ENCODE measurements at regions not wholly inside any gene's neighbourhood (a gene's known extent, or its start where the extent isn't known, plus 50 kb on each side); places are given as distances from the start of the nearest gene placed in this dataset.

DNA sequence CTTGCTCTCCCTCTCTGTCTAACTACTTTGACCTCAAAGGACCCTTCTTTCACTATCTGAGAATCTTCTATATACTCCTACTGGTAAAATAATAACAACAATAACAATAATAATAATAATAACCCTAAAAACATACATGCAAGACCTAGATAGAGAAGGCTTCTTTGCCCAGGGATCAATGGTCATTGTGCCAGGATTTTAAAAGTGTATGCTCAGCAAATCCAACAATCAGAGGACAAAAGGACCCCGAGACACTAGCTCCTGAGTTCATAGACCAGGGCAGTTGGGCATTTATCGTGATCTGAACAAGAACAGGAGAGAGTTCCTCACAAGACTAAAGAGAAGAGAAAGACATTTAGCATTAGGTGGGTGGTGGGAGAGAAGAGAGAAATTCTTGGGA, 358.5 kb downstream of the DAD1 start:
- Histone ChIP-seq H3K27ac (ENCODE audit: control insufficient read depth, insufficient read depth) (no peak overlapping the region), H3K9ac (ENCODE audit: control insufficient read depth, insufficient read depth, low read length) (no peak overlapping the region), H3K4me1 (ENCODE audit: control insufficient read depth, insufficient read depth, low read length) (no peaks in the 10 kb centered on the region), H3K27me3 (replicated peaks in 1 of 2; ENCODE audit: control insufficient read depth in 2 of 2, insufficient read depth in 2 of 2, low read length in 1 of 2) (no peaks in the 10 kb centered on the region; a peak in 1 of 4 replicates), H2AFZ (ENCODE audit: control insufficient read depth, low read depth, low read length) (no peak overlapping the region), H3K79me2 (ENCODE audit: control insufficient read depth, insufficient read depth, low read length) (no peaks in the 10 kb centered on the region), H3K36me3 (ENCODE audit: control insufficient read depth in 2 of 2, insufficient read depth in 2 of 2, low read length in 1 of 2) (no peaks in the 10 kb centered on the region), H3K9me3 (replicated peaks; ENCODE audit: control insufficient read depth, insufficient read depth, low read length) (no peaks in the 10 kb centered on the region; the same call in 2 of the 3 replicates), H3K4me3 (no peak overlapping the region), H3K4me2 (ENCODE audit: control insufficient read depth, insufficient read depth) (no peak overlapping the region), H4K20me1 (ENCODE audit: control insufficient read depth, insufficient read depth) (no peaks in the 10 kb centered on the region)
- no peak for TF ChIP-seq ESRRA (IDR thresholded peaks at IDR 0.05; ENCODE audit: low read length)
- TF ChIP-seq ZZZ3 (IDR thresholded peaks at IDR 0.05; ENCODE audit: control insufficient read depth, insufficient read length, low read depth) = no peak
- no peak for TF ChIP-seq SIX5 (IDR thresholded peaks at IDR 0.05; ENCODE audit: low read depth, low read length, severe bottlenecking)
- no peak for TF ChIP-seq MEF2A (IDR thresholded peaks at IDR 0.05; ENCODE audit: insufficient read depth, low read depth, low read length)
- no peak for TF ChIP-seq KLF5 (IDR thresholded peaks at IDR 0.05; ENCODE audit: partially characterized antibody)
- no peak for TF ChIP-seq NR2C2 (IDR thresholded peaks at IDR 0.05; ENCODE audit: borderline replicate concordance, control insufficient read depth, insufficient read length, low read depth)
- TF ChIP-seq GABPA (IDR thresholded peaks at IDR 0.05; ENCODE audit: low read depth) = no peak
- TF ChIP-seq NBN (IDR thresholded peaks at IDR 0.05) = no peak
- TF ChIP-seq IRF4 (IDR thresholded peaks at IDR 0.05; ENCODE audit: low read depth, low read length) = no peak
- TF ChIP-seq RUNX3 (IDR thresholded peaks at IDR 0.05; ENCODE audit: low read length) = no peak
- TF ChIP-seq, protein P1, sequence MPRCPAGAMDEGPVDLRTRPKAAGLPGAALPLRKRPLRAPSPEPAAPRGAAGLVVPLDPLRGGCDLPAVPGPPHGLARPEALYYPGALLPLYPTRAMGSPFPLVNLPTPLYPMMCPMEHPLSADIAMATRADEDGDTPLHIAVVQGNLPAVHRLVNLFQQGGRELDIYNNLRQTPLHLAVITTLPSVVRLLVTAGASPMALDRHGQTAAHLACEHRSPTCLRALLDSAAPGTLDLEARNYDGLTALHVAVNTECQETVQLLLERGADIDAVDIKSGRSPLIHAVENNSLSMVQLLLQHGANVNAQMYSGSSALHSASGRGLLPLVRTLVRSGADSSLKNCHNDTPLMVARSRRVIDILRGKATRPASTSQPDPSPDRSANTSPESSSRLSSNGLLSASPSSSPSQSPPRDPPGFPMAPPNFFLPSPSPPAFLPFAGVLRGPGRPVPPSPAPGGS (IDR thresholded peaks at IDR 0.05; ENCODE audit: borderline replicate concordance, insufficient read depth, low read depth, low read length, poor library complexity, severe bottlenecking) = no peak
- TF ChIP-seq ASH2L (IDR thresholded peaks at IDR 0.05; ENCODE audit: borderline replicate concordance, low read depth) = no peak
- TF ChIP-seq, protein P2, sequence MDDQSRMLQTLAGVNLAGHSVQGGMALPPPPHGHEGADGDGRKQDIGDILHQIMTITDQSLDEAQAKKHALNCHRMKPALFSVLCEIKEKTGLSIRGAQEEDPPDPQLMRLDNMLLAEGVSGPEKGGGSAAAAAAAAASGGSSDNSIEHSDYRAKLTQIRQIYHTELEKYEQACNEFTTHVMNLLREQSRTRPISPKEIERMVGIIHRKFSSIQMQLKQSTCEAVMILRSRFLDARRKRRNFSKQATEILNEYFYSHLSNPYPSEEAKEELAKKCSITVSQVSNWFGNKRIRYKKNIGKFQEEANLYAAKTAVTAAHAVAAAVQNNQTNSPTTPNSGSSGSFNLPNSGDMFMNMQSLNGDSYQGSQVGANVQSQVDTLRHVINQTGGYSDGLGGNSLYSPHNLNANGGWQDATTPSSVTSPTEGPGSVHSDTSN (IDR thresholded peaks at IDR 0.05; ENCODE audit: insufficient replicate concordance, low read depth, low read length) = no peak
- TF ChIP-seq, protein P3, sequence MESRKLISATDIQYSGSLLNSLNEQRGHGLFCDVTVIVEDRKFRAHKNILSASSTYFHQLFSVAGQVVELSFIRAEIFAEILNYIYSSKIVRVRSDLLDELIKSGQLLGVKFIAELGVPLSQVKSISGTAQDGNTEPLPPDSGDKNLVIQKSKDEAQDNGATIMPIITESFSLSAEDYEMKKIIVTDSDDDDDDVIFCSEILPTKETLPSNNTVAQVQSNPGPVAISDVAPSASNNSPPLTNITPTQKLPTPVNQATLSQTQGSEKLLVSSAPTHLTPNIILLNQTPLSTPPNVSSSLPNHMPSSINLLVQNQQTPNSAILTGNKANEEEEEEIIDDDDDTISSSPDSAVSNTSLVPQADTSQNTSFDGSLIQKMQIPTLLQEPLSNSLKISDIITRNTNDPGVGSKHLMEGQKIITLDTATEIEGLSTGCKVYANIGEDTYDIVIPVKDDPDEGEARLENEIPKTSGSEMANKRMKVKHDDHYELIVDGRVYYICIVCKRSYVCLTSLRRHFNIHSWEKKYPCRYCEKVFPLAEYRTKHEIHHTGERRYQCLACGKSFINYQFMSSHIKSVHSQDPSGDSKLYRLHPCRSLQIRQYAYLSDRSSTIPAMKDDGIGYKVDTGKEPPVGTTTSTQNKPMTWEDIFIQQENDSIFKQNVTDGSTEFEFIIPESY (IDR thresholded peaks at IDR 0.05) = no peak
- no peak for TF ChIP-seq NFXL1 (IDR thresholded peaks at IDR 0.05; ENCODE audit: borderline replicate concordance)
- no peak for TF ChIP-seq RFX5 (IDR thresholded peaks at IDR 0.05; ENCODE audit: low read depth, low read length)
- ATAC-seq (no peak), FAIRE-seq (no peak), DNase-seq (ENCODE audit: low read depth, low spot score) (no peak)
- RAD21 ChIA-PET (ENCODE audit: unreplicated experiment) = no interaction called here
- no TSS peak for BruUV-seq (replicated peaks)
- SMC1A ChIA-PET (ENCODE audit: uncharacterized antibody, unreplicated experiment) = interaction anchor here (0.7 to 1.4 kb wide), 4 partner anchors 36 to 107 kb away, joined by 3 read pairs; no protein-coding TSS in a partner anchor
- CTCF ChIA-PET = interaction anchor here (0.6 to 1.4 kb wide), 8 partner anchors 9 to 340 kb away, joined by 3 to 4 read pairs (median 3); no protein-coding TSS in a partner anchor
- intact Hi-C loops (cut with micrococcal nuclease; ENCODE audit: unreplicated experiment) (no loop called here), in situ Hi-C loops (cut with MboI) (no loop called here)
- POLR2A ChIA-PET = interaction anchor here (0.6 kb wide), 1 partner anchor 96 kb away, joined by 8 read pairs; no protein-coding TSS in a partner anchor
- WGBS (ENCODE audit: insufficient coverage, insufficient replicate concordance, low lambda C conversion rate, missing lambda C conversion rate) = 3% methylated on average over 2 of the region's 2 CpGs
